ENCODE measurements at regions not wholly inside any gene's neighbourhood (a gene's known extent, or its start where the extent isn't known, plus 50 kb on each side); places are given as distances from the start of the nearest gene placed in this dataset.

- no peak for TF ChIP-seq CTCF (IDR thresholded peaks at IDR 0.05; ENCODE audit: unreplicated experiment)
- peaks cover 12% of the 10 kb centered on the region for H3K4me1 Mint-ChIP-seq (ENCODE audit: insufficient read depth, unreplicated experiment)
- no peak overlapping the region for H3K27ac Mint-ChIP-seq (ENCODE audit: low read depth, unreplicated experiment)
- no peaks in the 10 kb centered on the region for H3K36me3 Mint-ChIP-seq (ENCODE audit: insufficient read depth, unreplicated experiment)
- H3K9me3 Mint-ChIP-seq (ENCODE audit: unreplicated experiment) = no peaks in the 10 kb centered on the region
- ChIA-PET POLR2A (interaction anchor here (0.6 kb wide), 1 partner anchor 683 kb away, joined by 4 read pairs; no protein-coding TSS in a partner anchor), CTCF (interaction anchor here (1.0 kb wide), 1 partner anchor 16 kb away, joined by 3 read pairs; no protein-coding TSS in a partner anchor)
- no TSS peak for BruUV-seq (replicated peaks)
- DNase-seq (ENCODE audit: unreplicated experiment) = no peak
- no peak overlapping the region for H3K4me3 Mint-ChIP-seq (ENCODE audit: unreplicated experiment)
- intact Hi-C loops (cut with micrococcal nuclease) = no loop called here
- no peaks in the 10 kb centered on the region for H3K27me3 Mint-ChIP-seq (ENCODE audit: insufficient read depth, unreplicated experiment)
Measured at GRCh38 chr5:167800427-167800826, 491.0 kb upstream of the WWC1 start.

- no peak overlapping the region for H3K27ac Mint-ChIP-seq (ENCODE audit: low read depth, unreplicated experiment)
- H3K36me3 Mint-ChIP-seq (ENCODE audit: insufficient read depth, unreplicated experiment) = no peaks in the 10 kb centered on the region
- H3K4me1 Mint-ChIP-seq (ENCODE audit: insufficient read depth, unreplicated experiment) = peaks cover 12% of the 10 kb centered on the region
- CTCF ChIA-PET = no interaction called here
- intact Hi-C loops (cut with micrococcal nuclease) = no loop called here
- H3K27me3 Mint-ChIP-seq (ENCODE audit: insufficient read depth, unreplicated experiment) = no peaks in the 10 kb centered on the region
- no peak for DNase-seq (ENCODE audit: unreplicated experiment)
- POLR2A ChIA-PET = interaction anchor here (0.6 to 1.7 kb wide), 3 partner anchors 9 to 37 kb away, joined by 3 to 7 read pairs (median 3); no protein-coding TSS in a partner anchor
- H3K9me3 Mint-ChIP-seq (ENCODE audit: unreplicated experiment) = no peaks in the 10 kb centered on the region
- H3K4me3 Mint-ChIP-seq (ENCODE audit: unreplicated experiment) = no peak overlapping the region
- BruUV-seq (replicated peaks) = no TSS peak
- no peak for TF ChIP-seq CTCF (IDR thresholded peaks at IDR 0.05; ENCODE audit: unreplicated experiment)
Measured at GRCh38 chr5:167801999-167802398, 489.4 kb upstream of the WWC1 start.

GRCh38 chr5:167802755-167803431 lies 488.6 kb upstream of the WWC1 start:
- CTCF ChIA-PET = interaction anchor here (0.6 to 2.8 kb wide), 4 partner anchors 25 to 80 kb away, joined by 3 to 12 read pairs (median 4); no protein-coding TSS in a partner anchor
- Mint-ChIP-seq H3K4me3 (ENCODE audit: unreplicated experiment) (no peak overlapping the region), H3K4me1 (ENCODE audit: insufficient read depth, unreplicated experiment) (peaks cover 12% of the 10 kb centered on the region), H3K9me3 (ENCODE audit: unreplicated experiment) (no peaks in the 10 kb centered on the region), H3K36me3 (ENCODE audit: insufficient read depth, unreplicated experiment) (no peaks in the 10 kb centered on the region), H3K27ac (ENCODE audit: low read depth, unreplicated experiment) (no peak overlapping the region), H3K27me3 (ENCODE audit: insufficient read depth, unreplicated experiment) (no peaks in the 10 kb centered on the region)
- no peak for DNase-seq (ENCODE audit: unreplicated experiment)
- TF ChIP-seq CTCF (IDR thresholded peaks at IDR 0.05; ENCODE audit: unreplicated experiment) = no peak
- intact Hi-C loops (cut with micrococcal nuclease) = no loop called here
- BruUV-seq (replicated peaks) = no TSS peak
- POLR2A ChIA-PET = interaction anchor here (1.4 to 3.0 kb wide), 3 partner anchors 10 to 14 kb away, joined by 3 to 23 read pairs (median 7); no protein-coding TSS in a partner anchor

- intact Hi-C loops (cut with micrococcal nuclease) = no loop called here
Measured at GRCh38 chr5:167804512-167805220, 486.8 kb upstream of the WWC1 start.

More at GRCh38 chr5:167804512-167805220, 486.8 kb upstream of the WWC1 start:
- BruUV-seq (replicated peaks) = no TSS peak
- Mint-ChIP-seq H3K4me3 (ENCODE audit: unreplicated experiment) (no peak overlapping the region), H3K9me3 (ENCODE audit: unreplicated experiment) (no peaks in the 10 kb centered on the region), H3K4me1 (ENCODE audit: insufficient read depth, unreplicated experiment) (peaks cover 12% of the 10 kb centered on the region), H3K27ac (ENCODE audit: low read depth, unreplicated experiment) (peak overlapping the region; percentile 69), H3K36me3 (ENCODE audit: insufficient read depth, unreplicated experiment) (no peaks in the 10 kb centered on the region), H3K27me3 (ENCODE audit: insufficient read depth, unreplicated experiment) (no peaks in the 10 kb centered on the region)
- peak; percentile 69 for DNase-seq (ENCODE audit: unreplicated experiment)
- ChIA-PET POLR2A (interaction anchor here (0.5 to 3.0 kb wide), 10 partner anchors 10 to 151 kb away, joined by 3 to 23 read pairs (median 4); no protein-coding TSS in a partner anchor), CTCF (interaction anchor here (0.5 to 2.8 kb wide), 12 partner anchors 9 to 1222 kb away, joined by 3 to 12 read pairs (median 3); no protein-coding TSS in a partner anchor)
- no peak for TF ChIP-seq CTCF (IDR thresholded peaks at IDR 0.05; ENCODE audit: unreplicated experiment)

Data from MCF 10A (cell line).